OCI-LY3 (cell line): ENCODE measurements at regions not wholly inside any gene's neighbourhood (a gene's known extent, or its start where the extent isn't known, plus 50 kb on each side); places are given as distances from the start of the nearest gene placed in this dataset.

Experiments used
- EZH2phosphoT487 ChIP-seq: fragments of 200-600 bp; shearing (Covaris generic); IDR thresholded peaks from 2 replicates; pipeline ENCODE4 v1.6.1; 2018; ENCODE audit warnings: antibody characterized with exemption, mixed run types, low read depth
- TF ChIP-seq, protein P1 (sequence below): fragments of 200-600, 300-600 bp; sonication (generic); IDR thresholded peaks from 2 replicates; pipeline ENCODE4 v1.5.1; 2014; ENCODE audit warnings: antibody characterized with exemption, low read length, low read depth

DNA sequence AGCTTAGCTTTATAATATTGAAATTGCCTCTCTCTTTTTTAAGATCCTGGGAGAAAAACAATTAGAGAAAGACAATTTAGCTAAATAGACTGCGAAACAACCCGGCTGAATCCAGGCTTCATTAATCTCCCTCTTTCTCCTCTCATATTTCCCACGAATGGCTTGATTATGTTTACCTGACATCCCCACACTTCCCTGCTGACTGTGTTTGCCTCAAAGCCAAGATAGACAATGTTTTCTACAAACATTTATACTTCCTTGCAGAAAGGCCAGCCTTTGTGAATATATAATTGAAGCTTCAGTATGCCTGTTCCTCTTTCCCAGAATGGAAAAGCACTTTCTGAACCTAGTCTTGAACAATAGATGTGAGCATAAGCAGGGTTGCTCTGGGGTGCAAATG is 566.8 kb downstream of the PDHA2 start:
- TF ChIP-seq, protein P1, sequence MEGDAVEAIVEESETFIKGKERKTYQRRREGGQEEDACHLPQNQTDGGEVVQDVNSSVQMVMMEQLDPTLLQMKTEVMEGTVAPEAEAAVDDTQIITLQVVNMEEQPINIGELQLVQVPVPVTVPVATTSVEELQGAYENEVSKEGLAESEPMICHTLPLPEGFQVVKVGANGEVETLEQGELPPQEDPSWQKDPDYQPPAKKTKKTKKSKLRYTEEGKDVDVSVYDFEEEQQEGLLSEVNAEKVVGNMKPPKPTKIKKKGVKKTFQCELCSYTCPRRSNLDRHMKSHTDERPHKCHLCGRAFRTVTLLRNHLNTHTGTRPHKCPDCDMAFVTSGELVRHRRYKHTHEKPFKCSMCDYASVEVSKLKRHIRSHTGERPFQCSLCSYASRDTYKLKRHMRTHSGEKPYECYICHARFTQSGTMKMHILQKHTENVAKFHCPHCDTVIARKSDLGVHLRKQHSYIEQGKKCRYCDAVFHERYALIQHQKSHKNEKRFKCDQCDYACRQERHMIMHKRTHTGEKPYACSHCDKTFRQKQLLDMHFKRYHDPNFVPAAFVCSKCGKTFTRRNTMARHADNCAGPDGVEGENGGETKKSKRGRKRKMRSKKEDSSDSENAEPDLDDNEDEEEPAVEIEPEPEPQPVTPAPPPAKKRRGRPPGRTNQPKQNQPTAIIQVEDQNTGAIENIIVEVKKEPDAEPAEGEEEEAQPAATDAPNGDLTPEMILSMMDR, result no peak
- no peak for TF ChIP-seq EZH2phosphoT487
